OCI-LY1 (cell line): ENCODE measurements at regions not wholly inside any gene's neighbourhood (a gene's known extent, or its start where the extent isn't known, plus 50 kb on each side); places are given as distances from the start of the nearest gene placed in this dataset.
"Not testable (repeated sequence)": the region's sequence is repeated elsewhere in the genome, so short reads cannot be mapped to it uniquely, and the experiment has no call there.

Experiments
- H2AFZ ChIP-seq: fragments of 200-600 bp; sonication (generic), shearing (Covaris generic); 2 replicates; pipeline ENCODE4 v1.6.0; 2014; ENCODE audit warnings: antibody characterized with exemption, mild to moderate bottlenecking, low read length
- H3F3A ChIP-seq: fragments of 200-600 bp; sonication (generic), shearing (Covaris generic); 2 replicates; pipeline ENCODE4 v1.6.0; 2014; ENCODE audit warnings: mild to moderate bottlenecking, antibody characterized with exemption, low read length, moderate library complexity; ENCODE audit not compliant: insufficient read depth
- H3K27ac ChIP-seq: fragments of 200-600 bp; sonication (generic); 2 replicates; pipeline ENCODE4 v1.5.1; 2014; ENCODE audit warnings: low read length, mixed run types, mild to moderate bottlenecking, low read depth; ENCODE audit not compliant: poor library complexity, severe bottlenecking
- H3K27me3 ChIP-seq: fragments of 200-600 bp; sonication (generic); 2 replicates; pipeline ENCODE4 v1.6.0; 2014; ENCODE audit warnings: antibody characterized with exemption, mild to moderate bottlenecking, low read length, moderate library complexity; ENCODE audit not compliant: insufficient read depth
- H3K36me3 ChIP-seq: fragments of 200-600 bp; sonication (generic); 2 replicates; pipeline ENCODE4 v1.6.1; 2014; ENCODE audit warnings: mild to moderate bottlenecking, antibody characterized with exemption, low read length, moderate library complexity, mixed read lengths; ENCODE audit not compliant: insufficient read depth
- H3K4me1 ChIP-seq: fragments of 200-600 bp; sonication (generic); 2 replicates; pipeline ENCODE4 v1.5.1; 2014; ENCODE audit warnings: mild to moderate bottlenecking, low read length, moderate library complexity; ENCODE audit not compliant: insufficient read depth, severe bottlenecking
- H3K4me2 ChIP-seq: fragments of 200-600 bp; sonication (generic), shearing (Covaris generic); 2 replicates; pipeline ENCODE4 v1.6.1; 2014; ENCODE audit warnings: low read length
- H3K4me3 ChIP-seq: fragments of 200-600 bp; sonication (generic); 2 replicates; pipeline ENCODE4 v1.5.1; 2014; ENCODE audit warnings: low read length, low read depth, mild to moderate bottlenecking, mixed read lengths; ENCODE audit not compliant: poor library complexity, severe bottlenecking
- H3K79me2 ChIP-seq: fragments of 200-600 bp; shearing (Covaris generic); 2 replicates; pipeline ENCODE4 v1.6.1; 2016; ENCODE audit warnings: mixed run types, low read length, mixed read lengths; ENCODE audit not compliant: insufficient read depth
- H3K9ac ChIP-seq: fragments of 200-600 bp; sonication (generic), shearing (Covaris generic); 2 replicates; pipeline ENCODE4 v1.6.1; 2014; ENCODE audit warnings: mild to moderate bottlenecking, low read length, mixed read lengths
- H3K9me2 ChIP-seq: fragments of 200-600 bp; sonication (generic), shearing (Covaris generic); 2 replicates; pipeline ENCODE4 v1.6.1; 2014; ENCODE audit warnings: low read depth, mild to moderate bottlenecking, low read length, mixed read lengths
- H3K9me3 ChIP-seq: fragments of 200-600 bp; shearing (Covaris generic); 2 replicates; pipeline ENCODE4 v1.6.1; 2014; ENCODE audit warnings: low read length, mixed read lengths
- H4K20me1 ChIP-seq: fragments of 200-600 bp; sonication (generic), shearing (Covaris generic); 2 replicates; pipeline ENCODE4 v1.6.0; 2016; ENCODE audit warnings: mild to moderate bottlenecking, low read length; ENCODE audit not compliant: insufficient read depth
- CTCF ChIP-seq: fragments of 200-600 bp; sonication (generic), shearing (Covaris generic); IDR thresholded peaks from 2 replicates; pipeline ENCODE4 v1.5.1; 2017; ENCODE audit warnings: mild to moderate bottlenecking, antibody characterized with exemption, low read length, moderate library complexity, mixed read lengths
- EZH2 ChIP-seq: fragments of 200-600 bp; sonication (generic), shearing (Covaris generic); IDR thresholded peaks from 2 replicates; pipeline ENCODE4 v1.8.0; 2017; ENCODE audit warnings: borderline replicate concordance, mixed run types, mild to moderate bottlenecking, antibody characterized with exemption, low read length, moderate library complexity, mixed read lengths

- Histone ChIP-seq H3K79me2 (no peaks in the 10 kb centered on the region), H3K36me3 (no peaks in the 10 kb centered on the region), H3K27me3 (no peaks in the 10 kb centered on the region), H3K4me2 (no peak overlapping the region), H3F3A (no peaks in the 10 kb centered on the region), H3K27ac (no peak overlapping the region), H3K9me2 (no peaks in the 10 kb centered on the region), H3K9me3 (no peaks in the 10 kb centered on the region), H3K4me3 (no peak overlapping the region), H2AFZ (no peak overlapping the region), H3K9ac (no peak overlapping the region), H3K4me1 (no peaks in the 10 kb centered on the region), H4K20me1 (no peaks in the 10 kb centered on the region)
- TF ChIP-seq CTCF: no peak
- no peak for TF ChIP-seq EZH2
Measured at GRCh38 chr17:20787281-20787680, 207.8 kb downstream of the CDRT15L2 start.

DNA sequence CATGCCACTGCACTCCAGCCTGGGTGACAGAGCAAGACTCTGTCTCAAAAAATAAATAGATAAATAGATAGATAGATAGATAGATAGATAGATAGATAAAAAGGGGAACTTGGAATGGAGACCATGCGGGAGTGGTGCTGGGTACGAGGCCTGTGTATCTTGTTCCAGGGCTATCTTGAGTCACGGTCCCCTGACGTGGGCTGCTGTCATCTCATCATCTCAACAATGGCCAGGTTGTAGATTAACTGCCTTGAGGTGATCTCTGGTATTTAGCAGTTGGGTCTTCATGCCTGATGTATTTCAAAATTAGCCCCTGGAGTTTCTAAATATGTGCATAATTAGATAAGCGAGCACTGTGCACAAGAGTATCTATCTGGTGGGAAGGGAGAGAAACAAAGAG, 212.1 kb downstream of the CDRT15L2 start:
- H3K9me2 ChIP-seq: no peaks in the 10 kb centered on the region
- H3K36me3 ChIP-seq: no peaks in the 10 kb centered on the region
- no peak overlapping the region for H3K9ac ChIP-seq
- no peaks in the 10 kb centered on the region for H3K27me3 ChIP-seq
- H3F3A ChIP-seq: no peaks in the 10 kb centered on the region
- no peaks in the 10 kb centered on the region for H3K4me1 ChIP-seq
- no peak overlapping the region for H2AFZ ChIP-seq
- no peak overlapping the region for H3K27ac ChIP-seq
- no peaks in the 10 kb centered on the region for H3K79me2 ChIP-seq
- no peak for TF ChIP-seq CTCF
- no peak for TF ChIP-seq EZH2
- H3K9me3 ChIP-seq: no peaks in the 10 kb centered on the region
- no peak overlapping the region for H3K4me2 ChIP-seq
- H4K20me1 ChIP-seq: no peaks in the 10 kb centered on the region
- no peak overlapping the region for H3K4me3 ChIP-seq

DNA sequence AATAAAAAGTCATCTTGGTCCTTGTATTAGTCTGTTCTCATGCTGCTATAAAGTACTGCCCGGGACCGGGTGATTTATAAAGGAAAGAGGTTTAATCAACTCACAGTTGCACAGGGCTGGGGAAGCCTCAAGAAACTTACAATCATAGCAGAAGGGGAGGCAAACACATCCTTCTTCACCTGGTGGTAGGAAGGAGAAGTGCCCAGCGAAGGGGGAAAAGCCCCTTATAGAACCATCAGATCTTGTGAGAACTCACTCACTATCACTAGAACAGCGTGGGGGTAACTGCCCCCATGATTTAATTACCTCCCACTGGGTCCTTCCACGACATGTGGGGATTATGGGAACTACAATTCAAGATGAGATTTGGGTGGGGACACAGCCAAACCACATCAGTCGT, 215.0 kb downstream of the CDRT15L2 start:
- H2AFZ ChIP-seq, H3K4me1 ChIP-seq, H3K27ac ChIP-seq, H3K36me3 ChIP-seq, H3K9me2 ChIP-seq, H3K27me3 ChIP-seq, H4K20me1 ChIP-seq, H3K4me2 ChIP-seq, H3F3A ChIP-seq, H3K9ac ChIP-seq, H3K79me2 ChIP-seq, H3K4me3 ChIP-seq, H3K9me3 ChIP-seq: not testable (repeated sequence)

DNA sequence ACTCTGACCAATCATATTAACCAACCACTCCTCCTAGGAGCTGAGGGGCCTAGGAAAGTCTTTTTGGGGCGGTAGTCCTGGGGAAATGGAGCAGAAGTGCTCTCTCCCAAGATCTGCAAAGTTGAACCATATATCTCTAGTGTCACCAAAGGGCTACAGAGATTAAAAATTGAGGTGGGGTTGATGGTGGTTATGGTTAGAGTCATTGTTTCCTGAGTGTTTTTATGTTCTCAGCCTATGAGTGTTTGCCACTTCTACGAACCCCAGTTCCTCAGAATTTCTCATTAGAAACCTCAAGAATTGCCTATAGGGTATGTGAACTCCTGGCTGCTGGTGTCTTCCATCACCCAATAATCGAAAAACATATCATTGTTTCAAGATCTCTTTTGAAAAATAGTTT, 217.8 kb downstream of the CDRT15L2 start:
- no peak overlapping the region for H3K4me2 ChIP-seq
- H3K9me2 ChIP-seq: no peaks in the 10 kb centered on the region
- H2AFZ ChIP-seq: no peak overlapping the region
- no peaks in the 10 kb centered on the region for H3K79me2 ChIP-seq
- no peak overlapping the region for H3K9ac ChIP-seq
- H3F3A ChIP-seq: no peaks in the 10 kb centered on the region
- H3K9me3 ChIP-seq: no peaks in the 10 kb centered on the region
- no peak for TF ChIP-seq CTCF
- no peak for TF ChIP-seq EZH2
- no peak overlapping the region for H3K27ac ChIP-seq
- no peak overlapping the region for H3K4me3 ChIP-seq
- no peaks in the 10 kb centered on the region for H3K36me3 ChIP-seq
- no peaks in the 10 kb centered on the region for H3K27me3 ChIP-seq
- no peaks in the 10 kb centered on the region for H3K4me1 ChIP-seq
- no peaks in the 10 kb centered on the region for H4K20me1 ChIP-seq
